NCI-H345 treated with DMSO at 0.1 percent for 48 hours (cell line): ENCODE measurements at regions not wholly inside any gene's neighbourhood (a gene's known extent, or its start where the extent isn't known, plus 50 kb on each side); places are given as distances from the start of the nearest gene placed in this dataset.

Experiments used
- DNase-seq: peaks from one replicate; lab custom pipeline; 2025; ENCODE audit not compliant: unreplicated experiment; lab: John Stamatoyannopoulos, UW

DNA sequence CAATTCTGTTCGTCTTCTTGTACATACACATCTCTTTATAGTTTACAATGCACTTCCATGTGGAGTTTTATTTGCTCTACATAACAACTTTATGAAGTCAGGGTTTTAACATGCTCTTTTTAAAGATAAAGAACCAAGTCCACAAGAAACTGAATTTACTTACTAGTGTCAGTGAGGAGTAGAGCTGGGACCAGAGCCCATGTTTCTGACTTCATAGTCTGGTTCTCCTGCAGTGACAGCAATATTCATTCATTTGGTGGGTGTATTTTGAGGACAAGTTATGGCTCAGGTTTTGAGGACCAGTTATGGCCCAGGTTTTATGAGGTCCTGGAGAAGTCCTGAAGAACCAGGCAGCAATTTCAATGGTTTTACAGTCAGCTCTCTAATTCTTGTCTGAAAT, 481.9 kb upstream of the TNC start:
- DNase-seq, result no peak

DNA sequence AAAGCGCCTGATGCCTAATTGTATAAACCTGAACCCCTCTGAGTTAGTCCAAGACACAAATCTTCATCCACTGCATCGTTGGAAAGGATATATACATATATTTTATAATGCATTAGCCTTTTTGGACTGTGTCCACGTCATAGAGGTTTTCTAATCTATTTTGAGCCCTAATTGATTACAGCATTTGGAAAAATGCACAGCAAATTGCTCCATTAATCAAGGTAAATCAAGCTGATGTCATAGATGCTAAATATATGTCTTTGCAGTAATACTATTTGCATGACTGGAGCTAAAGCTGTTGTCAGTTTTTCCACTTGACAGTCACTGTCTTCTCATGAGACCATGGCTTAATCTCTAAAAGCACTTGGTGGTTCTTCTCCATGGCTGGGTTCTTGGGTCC, 483.5 kb upstream of the TNC start:
- DNase-seq, result no peak

DNA sequence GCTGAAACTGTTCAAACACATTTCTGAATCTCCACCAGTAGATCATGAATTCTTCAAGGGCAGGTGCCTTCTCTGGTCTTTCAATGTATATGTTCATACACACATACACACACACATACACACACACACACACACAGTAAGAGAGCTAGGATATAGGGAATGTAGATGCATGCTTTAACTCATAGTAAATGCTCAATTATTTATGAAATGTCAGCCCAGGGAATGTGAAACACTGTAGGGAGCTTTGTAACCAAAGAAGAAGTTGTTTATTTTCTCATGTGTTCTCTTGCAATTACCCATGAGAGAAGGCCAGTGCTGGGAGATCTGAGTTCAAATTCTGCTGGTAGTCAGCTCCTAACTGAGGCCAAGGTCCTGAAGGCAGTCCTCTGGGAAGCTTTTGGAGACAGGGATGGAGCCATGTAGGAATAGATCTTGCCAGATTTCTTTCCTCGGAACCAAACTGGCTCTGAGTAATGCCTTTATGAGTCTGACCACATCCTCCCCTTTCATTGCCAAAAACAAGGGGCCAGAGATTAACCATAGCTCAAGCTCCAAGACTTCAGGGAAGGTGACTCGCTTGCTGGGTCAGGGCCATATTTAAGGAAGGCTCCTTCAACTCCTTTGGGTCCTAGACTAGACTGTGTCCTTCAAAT, 487.0 kb upstream of the TNC start:
- DNase-seq, result no peak

DNA sequence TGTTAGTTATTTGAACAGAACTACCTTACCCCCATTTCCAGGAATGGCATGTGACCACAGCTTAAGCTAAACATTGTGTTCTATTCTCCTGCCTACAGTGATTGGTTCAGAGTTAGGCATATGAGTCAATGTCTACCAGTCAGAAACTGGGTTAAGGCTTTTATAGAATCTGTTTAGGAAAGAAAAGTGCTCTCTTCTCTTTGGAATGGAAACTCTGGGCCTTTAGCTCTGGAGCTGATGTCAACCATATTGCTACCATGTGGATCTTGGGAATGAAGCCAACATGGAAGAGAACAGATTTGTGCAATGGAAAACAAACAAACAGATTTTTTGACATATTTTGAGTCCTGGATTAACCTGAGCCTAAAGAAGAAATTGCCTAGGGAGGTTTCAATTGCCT, 488.9 kb upstream of the TNC start:
- DNase-seq, result no peak

DNA sequence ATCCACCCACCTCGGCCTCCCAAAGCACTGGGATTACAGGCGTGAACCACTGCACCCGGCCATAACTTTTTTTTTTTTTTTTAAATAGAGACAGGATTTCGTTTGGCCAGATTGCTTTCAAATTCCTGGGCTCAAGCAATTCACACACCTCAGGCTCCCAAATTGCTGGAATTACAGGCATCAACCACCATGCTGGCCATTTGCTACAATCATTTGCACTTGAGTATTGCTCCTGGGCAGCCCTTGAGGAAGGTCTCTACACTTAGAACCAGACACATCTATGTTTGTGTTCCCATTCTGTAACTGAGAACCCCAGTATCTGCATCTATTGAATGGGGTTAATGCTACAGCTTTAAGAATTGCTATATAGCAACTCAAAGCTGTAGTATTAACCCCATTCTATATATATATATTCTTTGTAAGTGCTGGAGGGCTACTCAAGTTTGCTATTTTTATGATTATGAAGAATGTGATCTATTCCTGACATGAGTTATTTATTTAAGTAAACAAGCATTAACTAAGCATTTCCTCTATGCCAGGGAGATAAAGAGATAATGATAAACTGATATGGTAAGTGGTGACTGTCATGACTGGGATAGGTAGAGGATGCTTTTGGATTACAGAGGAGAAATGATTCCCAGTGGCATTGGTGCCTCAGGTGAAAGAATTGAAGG, 496.5 kb upstream of the TNC start:
- DNase-seq, result no peak

DNA sequence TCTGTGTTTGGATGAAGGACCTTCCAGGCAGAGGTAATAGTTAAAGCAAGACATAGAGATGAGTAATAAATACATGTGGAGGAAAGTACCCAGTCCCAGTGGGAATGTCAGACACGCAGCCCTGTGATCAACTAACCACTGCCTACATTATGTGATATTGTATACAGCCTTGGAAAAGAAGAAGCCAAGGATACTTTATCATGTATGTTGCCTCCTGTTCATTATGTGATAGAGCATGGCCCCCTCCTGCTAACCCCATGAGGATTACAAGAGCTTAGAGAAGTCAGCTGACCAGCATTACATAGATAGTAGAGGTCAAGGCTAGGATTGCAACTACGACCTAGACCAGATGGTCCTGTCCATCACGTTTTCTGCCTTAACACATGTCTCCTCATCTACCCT, 497.0 kb upstream of the TNC start:
- DNase-seq, result no peak

DNA sequence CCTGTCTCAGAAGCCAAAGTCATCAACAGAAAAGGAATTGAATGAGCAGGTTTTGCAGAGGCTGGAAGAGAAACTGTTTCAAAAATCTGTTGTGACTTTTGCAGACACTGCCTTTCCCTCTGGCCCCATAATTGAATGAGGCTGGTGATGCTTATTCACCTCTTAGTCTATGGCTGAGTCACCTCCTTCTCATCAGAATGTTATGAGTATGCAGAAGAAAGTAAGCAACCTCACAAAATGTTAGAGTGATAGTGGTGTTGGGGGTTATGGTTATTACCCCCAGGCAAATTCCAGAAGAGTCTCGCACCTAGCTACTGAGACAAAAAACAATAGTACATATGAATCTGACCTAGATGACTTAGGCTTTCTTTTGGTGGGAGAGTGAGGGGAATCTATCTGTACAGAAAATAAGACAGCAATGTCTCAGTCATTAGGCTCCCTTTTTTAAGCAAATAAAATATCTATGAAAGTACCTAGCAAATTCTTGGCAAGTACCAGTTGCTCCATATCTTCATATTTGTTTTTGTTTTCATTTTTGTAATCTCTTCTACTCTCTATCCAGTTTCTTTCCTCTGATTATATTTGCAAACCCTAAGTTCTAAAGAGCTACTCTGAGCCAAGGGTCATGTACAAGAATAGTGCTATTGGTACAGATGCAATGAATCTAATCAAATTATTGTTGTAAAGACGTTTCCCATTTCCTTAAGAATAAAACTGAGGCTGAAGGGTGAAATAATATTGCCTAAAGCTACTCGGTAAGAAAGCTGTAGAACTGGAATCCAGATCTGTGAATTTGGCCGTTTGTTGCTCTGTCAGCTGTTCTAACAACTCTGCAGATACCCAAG, 498.1 kb upstream of the TNC start:
- DNase-seq, result no peak

DNA sequence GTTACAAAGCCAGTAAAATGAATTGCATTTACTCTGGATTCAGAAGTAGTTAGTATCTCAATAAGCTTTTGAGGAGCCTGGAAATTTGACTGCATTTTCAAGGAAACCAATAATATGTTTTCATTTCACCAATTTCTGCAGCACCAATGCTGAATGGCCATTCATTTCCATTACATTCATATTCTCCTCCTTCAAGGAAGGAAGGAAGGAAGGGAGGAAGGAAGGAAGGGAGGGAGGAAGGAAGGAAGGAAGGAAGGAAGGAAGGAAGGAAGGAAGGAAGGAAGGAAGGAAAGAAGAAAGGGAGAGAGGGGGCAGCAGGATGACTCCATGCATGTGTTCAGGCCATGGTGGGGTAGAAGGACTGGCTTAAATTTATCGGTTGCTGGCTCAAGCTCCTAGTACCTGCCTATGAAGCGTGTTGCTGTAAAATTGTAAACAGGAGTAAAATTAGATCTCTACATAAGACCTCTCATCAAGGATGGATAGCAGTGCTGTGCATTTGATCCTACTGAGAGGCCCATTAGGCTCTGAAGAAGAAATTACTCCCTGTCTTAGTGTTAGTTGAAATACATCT, 498.8 kb upstream of the TNC start:
- no peak for DNase-seq

DNA sequence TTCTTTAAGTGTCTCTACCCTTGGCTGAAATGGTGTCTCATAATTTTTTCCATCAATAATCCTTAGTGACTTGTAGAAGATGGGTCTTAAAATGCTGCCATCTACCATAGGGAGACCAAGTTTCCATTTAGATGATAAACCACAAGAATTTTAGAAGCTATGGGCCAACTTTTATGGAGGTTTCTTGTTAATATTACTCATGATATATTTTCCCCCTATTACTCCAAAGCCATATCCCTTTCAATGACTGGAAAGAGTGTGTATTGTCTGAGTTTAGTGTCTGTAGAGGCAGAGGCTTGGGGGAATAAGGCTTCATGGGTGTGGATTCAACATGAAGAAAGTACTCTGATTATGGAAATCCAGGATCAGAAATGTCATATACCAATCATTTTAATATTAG, 507.3 kb upstream of the TNC start:
- no peak for DNase-seq

DNA sequence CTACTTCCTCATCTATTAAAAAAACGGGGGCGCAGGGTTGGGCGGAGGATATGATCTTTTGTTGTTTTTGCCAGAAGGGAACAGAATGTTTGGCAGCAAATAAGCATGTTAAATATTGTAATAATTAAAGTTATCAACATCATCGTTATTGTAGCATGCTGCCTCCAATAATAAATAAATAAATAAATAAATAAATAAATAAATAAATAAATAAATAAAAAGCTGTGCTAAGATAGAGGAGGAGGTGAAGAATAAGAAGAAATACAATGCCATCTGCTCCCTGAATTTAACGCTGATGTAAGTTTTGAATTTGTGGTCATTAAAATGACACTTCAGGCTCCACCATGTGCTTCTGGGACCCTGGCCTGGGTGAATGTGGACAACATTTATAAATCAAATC, 508.0 kb upstream of the TNC start:
- DNase-seq, result no peak

DNA sequence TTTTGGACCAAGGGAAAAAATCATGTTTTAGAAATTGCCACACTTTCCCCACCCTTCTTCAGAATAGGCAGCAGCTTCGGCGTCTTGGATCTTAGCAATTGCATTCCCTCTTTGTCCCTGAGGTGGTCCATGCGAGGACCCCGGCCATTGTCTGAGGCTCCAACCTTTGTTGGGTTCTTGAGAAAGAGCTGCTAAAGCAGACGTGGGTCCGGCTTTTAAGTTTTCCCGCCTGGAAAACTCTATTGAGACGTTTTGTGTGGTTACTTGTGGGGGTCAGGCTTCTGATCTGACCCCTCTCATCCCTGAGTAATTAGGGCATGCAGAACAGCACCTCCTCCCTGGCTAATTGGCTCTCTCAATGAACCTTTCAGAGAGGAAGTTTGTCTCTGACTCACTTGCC, 509.6 kb upstream of the TNC start:
- no peak for DNase-seq

DNA sequence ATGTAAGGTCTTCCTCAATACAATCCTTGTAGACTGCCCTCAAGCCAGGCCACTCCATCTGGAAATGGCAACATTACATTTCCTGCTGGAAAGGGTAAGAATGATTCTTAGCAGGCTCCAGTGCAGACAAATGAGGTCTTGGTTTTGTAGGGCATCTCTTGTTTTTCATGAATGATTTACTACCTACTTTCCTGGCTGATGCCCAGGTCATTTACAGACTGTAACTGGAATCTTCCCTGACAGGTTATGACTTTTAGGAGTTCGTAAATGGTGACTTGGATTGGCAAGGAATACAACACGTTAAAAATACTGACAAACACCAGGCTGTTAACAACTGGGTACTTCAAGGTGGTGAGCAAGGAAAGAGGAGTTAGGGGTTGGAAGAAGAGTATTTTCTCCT, 510.5 kb upstream of the TNC start:
- DNase-seq, result no peak

DNA sequence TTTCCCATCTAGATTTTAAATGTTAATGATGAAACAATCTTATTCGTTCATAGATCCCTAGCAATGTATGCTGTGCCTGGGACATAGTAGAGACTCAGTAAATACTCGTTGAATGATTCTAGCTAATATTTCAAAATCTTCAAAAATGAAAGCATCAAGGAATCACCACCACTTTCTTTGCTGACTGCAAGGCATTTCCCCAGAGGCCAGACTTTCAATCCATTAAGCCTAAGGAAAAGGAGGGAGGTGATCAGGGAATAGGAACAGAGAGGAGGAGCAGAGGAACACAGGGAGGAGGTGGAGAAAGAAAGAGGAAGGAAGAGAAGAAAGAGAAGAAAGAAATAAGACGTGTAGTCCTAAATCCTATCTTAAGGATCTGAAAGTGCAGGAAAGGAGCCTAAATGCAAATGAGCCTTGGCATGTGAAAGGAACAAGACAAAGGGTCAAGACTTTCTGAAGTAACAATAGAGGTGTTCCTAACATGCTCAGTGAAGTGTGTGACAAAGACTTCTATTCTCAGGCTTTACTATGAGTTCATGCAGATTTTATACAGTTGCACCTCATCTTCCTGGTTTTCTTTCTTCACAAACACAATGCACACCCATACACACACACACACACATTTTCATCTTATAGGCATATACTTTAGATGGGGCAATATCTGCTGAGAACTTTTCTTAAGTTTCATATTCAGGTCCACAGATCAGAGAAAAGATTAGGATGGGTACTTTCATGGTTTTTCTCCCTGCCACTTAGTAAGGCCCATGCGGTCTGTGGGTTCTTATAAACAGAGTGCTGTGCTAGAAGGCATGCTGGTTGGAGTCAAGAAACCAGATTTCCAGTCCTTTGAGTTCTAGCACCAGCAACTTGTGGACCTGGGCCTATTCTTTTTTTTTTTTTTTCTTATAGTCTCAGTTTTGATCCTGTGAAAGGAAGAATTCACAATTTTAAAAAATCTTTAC, 512.2 kb upstream of the TNC start:
- DNase-seq, result no peak

DNA sequence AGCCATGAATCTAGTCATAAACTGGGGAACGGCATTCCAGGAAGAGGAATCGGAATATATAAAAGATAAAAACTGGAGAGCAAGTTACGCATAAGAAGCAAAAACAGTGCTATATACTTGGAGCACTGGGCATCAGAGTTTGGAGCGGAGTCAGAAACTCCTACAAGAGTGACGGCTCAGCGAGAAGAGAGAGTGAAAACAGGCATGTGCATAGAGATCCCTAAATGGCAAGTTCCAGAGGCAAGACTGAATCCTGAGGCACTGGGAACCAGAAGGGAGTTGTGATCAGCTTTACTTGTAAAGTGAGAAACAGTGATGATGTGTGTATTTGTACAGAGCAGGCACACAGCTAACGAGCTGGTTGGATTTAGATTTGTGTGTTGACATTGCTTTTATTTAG, 514.4 kb upstream of the TNC start:
- DNase-seq, result no peak

DNA sequence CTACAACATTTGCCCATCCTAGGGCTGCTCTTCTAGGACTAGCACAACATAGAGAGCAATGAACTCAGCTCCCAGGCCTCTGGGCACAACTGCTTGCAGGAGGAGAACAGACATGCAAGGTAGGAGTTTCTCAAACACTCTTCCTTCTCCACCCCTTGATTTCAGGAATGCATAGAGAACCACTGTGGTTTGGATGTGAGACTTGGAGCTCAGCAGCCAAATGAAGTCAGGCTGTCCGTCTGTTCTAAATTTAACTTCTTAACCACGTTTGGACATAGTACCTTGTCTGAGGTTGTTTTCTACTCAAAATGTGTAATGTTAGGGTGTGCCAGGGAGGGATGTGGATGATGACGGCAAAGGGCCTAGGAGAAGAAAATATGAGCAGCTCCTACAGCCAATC, 515.1 kb upstream of the TNC start:
- DNase-seq, result no peak

DNA sequence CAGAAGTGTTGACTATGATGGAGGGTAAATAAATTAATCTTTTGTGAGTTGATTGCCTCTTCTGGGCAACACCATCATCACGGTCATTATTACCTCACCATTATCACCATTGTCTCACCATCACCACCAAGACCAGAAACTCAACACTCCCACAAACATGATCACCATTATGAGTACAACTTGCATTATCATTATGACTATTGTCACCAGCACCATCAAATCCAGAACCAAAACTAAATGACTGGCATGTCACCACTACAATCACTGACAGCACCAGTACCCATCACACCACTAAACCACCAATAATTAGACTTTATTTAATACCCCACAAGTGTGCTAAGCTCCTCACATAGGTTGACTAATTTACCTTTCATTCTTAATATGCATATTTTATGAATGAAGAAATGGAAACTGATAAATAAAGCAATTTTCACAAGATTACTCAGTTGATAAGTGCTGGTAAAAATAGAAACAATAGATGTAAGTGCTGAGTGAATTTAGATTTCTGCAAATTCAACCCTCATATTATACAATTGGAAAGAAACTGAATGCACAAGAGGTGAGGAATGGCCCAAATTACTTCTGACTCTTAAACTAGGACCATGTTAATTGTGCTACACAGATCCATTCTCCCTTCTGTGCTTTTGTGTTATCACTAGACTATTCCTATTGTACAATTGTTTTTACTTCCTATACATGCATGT, 517.8 kb upstream of the PAPPA start:
- no peak for DNase-seq

DNA sequence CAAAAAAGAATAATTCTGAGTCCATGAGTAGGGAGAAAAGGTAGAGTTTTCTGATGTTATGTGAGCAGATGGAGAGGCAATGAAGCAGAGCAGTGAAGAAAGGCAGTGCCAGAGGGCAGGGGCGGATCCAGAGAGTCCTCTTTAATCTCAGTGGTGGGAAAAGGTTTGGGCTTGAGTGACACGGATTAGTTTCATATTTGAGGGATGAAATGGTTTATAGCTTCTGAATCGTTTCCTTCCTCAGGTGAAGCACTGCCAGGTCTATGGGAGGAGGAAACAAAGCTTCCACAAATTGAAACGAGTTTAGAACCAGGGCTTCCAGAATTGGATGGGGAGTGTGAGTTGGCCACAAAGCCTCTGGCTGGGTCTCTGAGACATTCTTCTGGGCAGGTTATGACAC, 517.0 kb upstream of the PAPPA start:
- no peak for DNase-seq

DNA sequence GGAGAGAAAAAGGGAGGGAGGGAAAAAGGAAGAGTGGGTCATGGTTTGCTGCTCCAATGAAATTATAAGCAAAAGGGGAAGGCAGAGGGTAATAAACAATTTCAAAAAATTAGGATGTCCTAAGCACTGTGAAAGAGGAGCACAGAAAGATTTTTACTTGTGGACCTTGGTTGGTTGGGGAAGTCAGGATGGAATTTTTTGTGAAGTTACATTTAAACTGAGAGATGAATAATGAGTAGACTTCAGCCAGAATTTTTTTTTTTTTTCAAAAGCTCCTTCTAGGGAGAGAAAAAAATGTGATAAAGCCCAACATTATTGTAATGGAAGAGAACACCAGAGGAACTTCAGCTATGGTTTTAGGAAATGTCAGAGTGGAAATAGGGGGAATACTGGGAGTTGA, 515.9 kb upstream of the PAPPA start:
- no peak for DNase-seq

DNA sequence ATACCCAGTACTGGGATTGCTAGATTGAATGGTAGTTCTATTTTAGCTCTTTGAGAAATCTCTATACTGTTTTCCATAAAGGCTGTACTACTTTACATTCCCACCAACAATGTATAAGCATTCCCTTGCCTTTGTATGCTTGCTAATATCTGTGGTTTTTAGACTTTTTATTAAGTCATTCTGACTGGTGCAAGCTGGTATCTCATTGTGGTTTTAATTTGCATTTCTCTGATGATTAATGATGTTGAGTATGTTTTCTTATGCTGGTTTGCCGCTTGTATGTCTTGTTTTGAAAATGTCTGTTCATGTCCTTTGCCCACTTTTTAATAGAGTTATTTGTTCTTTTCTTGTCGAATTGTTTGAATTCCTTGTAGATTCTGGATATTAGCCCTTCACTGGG, 512.7 kb upstream of the PAPPA start:
- DNase-seq, result no peak

DNA sequence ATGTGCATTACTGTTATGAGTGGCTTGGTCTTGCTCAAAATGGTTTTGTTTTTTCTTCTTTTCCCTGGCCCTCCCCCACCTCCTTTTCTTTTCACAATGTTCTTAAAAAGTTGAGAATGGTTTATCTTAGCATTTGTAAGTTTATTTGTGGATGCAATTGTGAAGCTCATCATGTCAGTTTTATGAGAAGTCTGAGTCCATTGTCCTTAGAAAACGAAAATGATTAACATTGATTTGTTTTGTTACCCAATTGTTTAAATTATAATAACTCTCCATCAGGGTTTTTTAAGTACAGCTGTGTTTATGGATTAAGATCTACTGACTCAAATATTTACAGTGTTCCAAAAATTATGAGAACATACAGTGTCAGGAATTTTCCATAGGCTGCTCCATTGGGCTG, 511.3 kb upstream of the PAPPA start:
- DNase-seq, result no peak
